Uterus (tissue), 3 donors: ENCODE measurements at regions not wholly inside any gene's neighbourhood (a gene's known extent, or its start where the extent isn't known, plus 50 kb on each side); places are given as distances from the start of the nearest gene placed in this dataset.

Experiments used
- DNase-seq, 2 donors: peaks; one replicate each; pipeline ENCODE4 v3.0.0-alpha.2; 2019 to 2020
- H3K27ac ChIP-seq, 2 donors: fragments of 200-600 bp; sonication (generic); 1 replicate in 1 of 2; 2 replicates in 1 of 2; pipeline ENCODE4 v1.5.1; 2016 to 2018
- H3K27me3 ChIP-seq, 2 donors: fragments of 200-600 bp; sonication (generic); one replicate each; pipeline ENCODE4 v1.5.1; 2018 to 2019; ENCODE audit warnings: control low read depth in 1 of 2
- H3K36me3 ChIP-seq, 2 donors: fragments of 200-600 bp; sonication (generic); one replicate each; pipeline ENCODE4 v1.5.1; 2019; ENCODE audit warnings: control low read depth in 1 of 2
- H3K4me1 ChIP-seq, 2 donors: fragments of 200-600 bp; sonication (generic); one replicate each; pipeline ENCODE4 v1.5.1; 2018 to 2019; ENCODE audit warnings: control low read depth in 1 of 2
- H3K4me3 ChIP-seq, 2 donors: fragments of 200-600 bp; sonication (generic); 1 replicate in 1 of 2; 2 replicates in 1 of 2; pipeline ENCODE4 v1.5.1; 2018 to 2019; ENCODE audit warnings: mild to moderate bottlenecking in 1 of 2
- H3K9me3 ChIP-seq, 2 donors: fragments of 200-600 bp; sonication (generic); one replicate each; pipeline ENCODE4 v1.5.1; 2019; ENCODE audit warnings: control low read depth in 1 of 2
- CTCF ChIP-seq, 4 experiments: fragments of 200-600 bp in 2 of 4; fragments of 450-650 bp in 2 of 4; sonication (generic) in 2 of 4; IDR thresholded peaks; one replicate each; pipeline ENCODE4 v1.5.1; 2016 to 2019; ENCODE audit warnings: antibody characterized with exemption in 4 of 4, mild to moderate bottlenecking in 2 of 4, moderate library complexity in 1 of 4
- POLR2A ChIP-seq, 2 donors: fragments of 450-650 bp; IDR thresholded peaks; one replicate each; pipeline ENCODE4 v1.6.1; 2016; ENCODE audit warnings: antibody characterized with exemption in 2 of 2, mild to moderate bottlenecking in 1 of 2, moderate library complexity in 1 of 2
- intact Hi-C: fragments of 100-400 bp; cut with DNase I; formaldehyde crosslinking; loops from one replicate; pipeline ENCODE4 v1.15.1; 2023; ENCODE audit warnings: low total_unique reads
- donor health status: DM: yes; HTN: yes; CAD: no.

- no peak overlapping the region for H3K4me3 ChIP-seq
- no peaks in the 10 kb centered on the region for H3K4me1 ChIP-seq
- intact Hi-C loops = no loop called here
- TF ChIP-seq POLR2A (IDR thresholded peaks at IDR 0.05) = no peak
- no peak for TF ChIP-seq CTCF (IDR thresholded peaks at IDR 0.05)
- no peak for DNase-seq
- no peaks in the 10 kb centered on the region for H3K36me3 ChIP-seq
- no peaks in the 10 kb centered on the region for H3K27me3 ChIP-seq
- no peak overlapping the region for H3K27ac ChIP-seq
- H3K9me3 ChIP-seq = no peaks in the 10 kb centered on the region
Observed at GRCh38 chr9:91048749-91049148, 247.1 kb downstream of the SYK start.

GRCh38 chr9:91053824-91054223 is 252.2 kb downstream of the SYK start:
- Histone ChIP-seq H3K9me3 (no peaks in the 10 kb centered on the region), H3K27me3 (no peaks in the 10 kb centered on the region), H3K27ac (no peak overlapping the region), H3K4me1 (no peaks in the 10 kb centered on the region), H3K4me3 (no peak overlapping the region), H3K36me3 (no peaks in the 10 kb centered on the region)
- intact Hi-C loops = no loop called here
- DNase-seq = no peak
- TF ChIP-seq POLR2A (IDR thresholded peaks at IDR 0.05) (no peak), CTCF (IDR thresholded peaks at IDR 0.05) (no peak)

DNA sequence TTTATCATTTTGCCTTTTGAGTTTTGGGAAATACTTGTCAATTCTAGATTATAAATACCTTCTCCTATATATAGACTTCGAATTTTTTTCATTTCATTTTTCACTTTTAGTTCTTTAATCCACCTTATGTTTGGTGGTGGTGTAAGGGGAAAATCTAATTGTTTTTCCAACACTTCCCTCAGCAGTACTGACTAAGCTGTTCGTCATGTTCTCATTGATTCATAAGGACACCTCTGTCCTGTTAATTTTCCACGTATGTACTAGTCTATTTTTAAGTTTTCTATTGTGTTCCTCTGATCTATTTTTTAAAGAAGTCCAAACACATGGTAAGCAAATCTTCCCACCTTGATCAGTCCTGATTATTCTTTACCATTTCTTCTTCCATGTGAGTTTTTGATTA is 254.2 kb downstream of the SYK start:
- no peak for DNase-seq
- TF ChIP-seq CTCF (IDR thresholded peaks at IDR 0.05) (no peak), POLR2A (IDR thresholded peaks at IDR 0.05) (no peak)
- Histone ChIP-seq H3K4me3 (no peak overlapping the region), H3K4me1 (no peaks in the 10 kb centered on the region), H3K9me3 (no peaks in the 10 kb centered on the region), H3K27ac (no peak overlapping the region), H3K36me3 (no peaks in the 10 kb centered on the region), H3K27me3 (no peaks in the 10 kb centered on the region)
- intact Hi-C loops = no loop called here

DNA sequence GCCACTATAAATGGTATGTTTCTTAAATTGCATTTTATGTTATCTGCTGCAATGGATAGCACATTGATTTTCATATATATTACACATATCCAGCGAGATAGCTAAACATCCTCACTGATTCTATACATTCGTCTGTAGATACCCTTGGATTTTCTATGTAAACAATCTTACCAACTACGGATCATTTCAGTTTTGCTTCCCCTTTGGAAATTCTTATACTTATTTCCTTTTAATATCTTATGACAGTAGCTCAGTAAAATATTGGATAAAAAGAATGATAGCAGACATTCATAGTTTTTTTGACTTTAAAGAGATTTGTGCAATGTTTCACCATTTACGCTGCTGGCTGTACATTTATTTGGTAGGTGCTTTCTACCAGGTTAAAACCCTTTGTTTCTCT is 254.9 kb downstream of the SYK start:
- TF ChIP-seq CTCF (IDR thresholded peaks at IDR 0.05) (no peak), POLR2A (IDR thresholded peaks at IDR 0.05) (no peak)
- peak overlapping the region in 1 of 2 donors; percentile 87 for H3K27ac ChIP-seq
- peaks cover 0 to 3% of the 10 kb centered on the region in 2 donors for H3K4me1 ChIP-seq
- no peaks in the 10 kb centered on the region for H3K9me3 ChIP-seq
- intact Hi-C loops = no loop called here
- H3K27me3 ChIP-seq = no peaks in the 10 kb centered on the region
- H3K4me3 ChIP-seq = no peak overlapping the region
- DNase-seq = no peak
- no peaks in the 10 kb centered on the region for H3K36me3 ChIP-seq

GRCh38 chr9:91056917-91057316 is 255.3 kb downstream of the SYK start:
- intact Hi-C loops = no loop called here
- H3K9me3 ChIP-seq = no peaks in the 10 kb centered on the region
- no peak for TF ChIP-seq POLR2A (IDR thresholded peaks at IDR 0.05)
- H3K4me1 ChIP-seq = peaks cover 0 to 8% of the 10 kb centered on the region in 2 donors
- no peak for DNase-seq
- H3K4me3 ChIP-seq = no peak overlapping the region
- no peaks in the 10 kb centered on the region for H3K27me3 ChIP-seq
- H3K27ac ChIP-seq = peak overlapping the region; percentile 7 to 87
- no peaks in the 10 kb centered on the region for H3K36me3 ChIP-seq

DNA sequence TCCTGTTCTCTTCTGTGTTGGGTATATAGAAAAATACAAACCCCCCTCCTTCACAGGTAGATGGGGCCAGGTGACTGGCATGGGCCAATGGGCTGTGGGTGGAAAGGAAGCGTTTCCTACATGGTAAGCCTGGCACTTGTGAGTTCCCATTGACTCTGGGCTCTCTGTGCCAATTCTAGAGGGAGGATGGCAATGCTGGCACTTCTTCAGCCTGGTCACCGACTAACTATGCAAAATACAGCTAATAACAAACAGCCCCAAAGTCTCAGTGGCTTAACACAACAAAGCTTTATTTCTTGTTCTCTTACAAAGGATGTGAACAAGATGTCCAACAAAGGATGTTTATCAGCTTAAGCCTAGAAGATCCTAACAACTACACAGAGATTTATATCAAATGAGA is 258.1 kb downstream of the SYK start:
- intact Hi-C loops = no loop called here
- DNase-seq = peak in 1 of 2 donors; percentile 66
- Histone ChIP-seq H3K9me3 (no peaks in the 10 kb centered on the region), H3K27ac (peak overlapping the region; percentile 74 to 87), H3K4me3 (no peak overlapping the region), H3K27me3 (no peaks in the 10 kb centered on the region), H3K4me1 (peaks cover 0 to 9% of the 10 kb centered on the region in 2 donors), H3K36me3 (no peaks in the 10 kb centered on the region)
- TF ChIP-seq CTCF (IDR thresholded peaks at IDR 0.05) (no peak), POLR2A (IDR thresholded peaks at IDR 0.05) (no peak)
